H1 (cell line): ENCODE measurements at regions not wholly inside any gene's neighbourhood (a gene's known extent, or its start where the extent isn't known, plus 50 kb on each side); places are given as distances from the start of the nearest gene placed in this dataset.

ENCODE experiments used
- CTCF ChIA-PET: fragments of 300-600 bp; sonication (Branson Sonifier 250); formaldehyde crosslinking; loops from one replicate; lab custom pipeline; 2021; ENCODE audit not compliant: partially characterized antibody; lab: Charles Lee
- POLR2A ChIA-PET: fragments of 300-600 bp; sonication (Branson Sonifier 250); formaldehyde crosslinking; loops from one replicate; lab custom pipeline; 2021; ENCODE audit warnings: inconsistent platforms; ENCODE audit not compliant: partially characterized antibody; lab: Charles Lee
- DNase-seq, 2 experiments: peaks; one replicate each; pipeline versions ENCODE4 v3.0.0 to v3.0.0-alpha.2; 2010 to 2022; ENCODE audit warnings: low spot score in 2 of 2, low read depth in 1 of 2, mixed read lengths in 1 of 2
- FAIRE-seq: peaks from 2 replicates; lab custom pipeline; 2011; peaks lifted over from hg19 to GRCh38; lab: Jason Lieb, UNC
- H2AFZ ChIP-seq: 2 replicates; pipeline ENCODE4 v1.8.1; 2012; ENCODE audit warnings: low read length, inconsistent platforms
- H2AK5ac ChIP-seq: 2 replicates; pipeline ENCODE4 v1.6.1; 2013; ENCODE audit warnings: low read depth, low read length
- H2BK120ac ChIP-seq: replicated peaks from 2 replicates; pipeline ENCODE3; 2013; ENCODE audit warnings: low read depth, low read length, inconsistent platforms
- H2BK12ac ChIP-seq: 2 replicates; pipeline ENCODE4 v1.6.1; 2013; ENCODE audit warnings: low read depth, low read length
- H2BK15ac ChIP-seq: 2 replicates; pipeline ENCODE4 v1.6.1; 2013; ENCODE audit warnings: low read length
- H2BK20ac ChIP-seq: 2 replicates; pipeline ENCODE4 v1.6.1; 2013; ENCODE audit warnings: low read length
- H2BK5ac ChIP-seq: 2 replicates; pipeline ENCODE4 v1.6.1; 2013; ENCODE audit warnings: low read depth, low read length
- H3K14ac ChIP-seq: 2 replicates; pipeline ENCODE4 v1.6.1; 2013; ENCODE audit warnings: inconsistent platforms; ENCODE audit not compliant: insufficient read length
- H3K18ac ChIP-seq: 2 replicates; pipeline ENCODE4 v1.6.1; 2013; ENCODE audit warnings: low read length; ENCODE audit errors: extremely low read depth
- H3K23ac ChIP-seq: 2 replicates; pipeline ENCODE4 v1.6.1; 2013; ENCODE audit warnings: inconsistent platforms; ENCODE audit not compliant: insufficient read length
- H3K23me2 ChIP-seq: 2 replicates; pipeline ENCODE4 v1.6.1; 2013; ENCODE audit warnings: low read depth, low read length
- H3K27ac ChIP-seq: 2 replicates; pipeline ENCODE4 v1.6.1; 2011; ENCODE audit warnings: low read depth, low read length, inconsistent platforms
- H3K27me3 ChIP-seq, 4 experiments: replicated peaks in 1 of 4; 1 replicate in 1 of 4; 2 replicates in 3 of 4; pipeline versions ENCODE4 v1.6.1 to v1.8.1; 2011 to 2013; ENCODE audit warnings: low read length in 3 of 4, mild to moderate bottlenecking in 3 of 4, inconsistent platforms in 2 of 4, mixed read lengths in 2 of 4, moderate library complexity in 1 of 4; ENCODE audit not compliant: control insufficient read depth in 3 of 4, insufficient read depth in 3 of 4; ENCODE audit errors: extremely low read depth in 1 of 4
- H3K36me3 ChIP-seq, 4 experiments: 2 replicates each; pipeline versions ENCODE4 v1.6.1 to v1.8.1; 2011 to 2013; ENCODE audit warnings: mild to moderate bottlenecking in 4 of 4, low read length in 3 of 4, moderate library complexity in 2 of 4, control low read depth in 1 of 4, inconsistent platforms in 1 of 4; ENCODE audit not compliant: insufficient read depth in 4 of 4, control insufficient read depth in 2 of 4
- H3K4ac ChIP-seq: replicated peaks from 2 replicates; pipeline ENCODE3; 2013; ENCODE audit warnings: low read length, low read depth, mixed read lengths, inconsistent platforms; ENCODE audit not compliant: insufficient read length
- H3K4me1 ChIP-seq, 4 experiments: replicated peaks in 1 of 4; 1 replicate in 1 of 4; 2 replicates in 3 of 4; pipeline versions ENCODE4 v1.6.1 to v1.8.1; 2011 to 2013; ENCODE audit warnings: low read length in 3 of 4, inconsistent platforms in 2 of 4, mixed read lengths in 1 of 4; ENCODE audit not compliant: insufficient read depth in 4 of 4, control insufficient read depth in 3 of 4
- H3K4me2 ChIP-seq, 2 experiments: 2 replicates each; pipeline versions ENCODE4 v1.6.1 to v1.8.1; 2011 to 2013; ENCODE audit warnings: low read depth in 2 of 2, low read length in 2 of 2, control low read depth in 1 of 2, inconsistent platforms in 1 of 2, mild to moderate bottlenecking in 1 of 2; ENCODE audit not compliant: insufficient read depth in 1 of 2
- H3K4me3 ChIP-seq, 4 experiments: fragments of 200-600, 300-600 bp in 1 of 4; sonication (generic), shearing (Covaris generic), sonication (Bioruptor Twin) in 1 of 4; 2 replicates each; pipeline versions ENCODE4 v1.5.1 to v1.8.1; 2011 to 2016; ENCODE audit warnings: low read length in 4 of 4, low read depth in 3 of 4, control low read depth in 2 of 4, inconsistent platforms in 2 of 4, mild to moderate bottlenecking in 2 of 4, mixed read lengths in 1 of 4, moderate library complexity in 1 of 4; ENCODE audit not compliant: insufficient read depth in 2 of 4; ENCODE audit errors: extremely low read depth in 1 of 4
- H3K56ac ChIP-seq: replicated peaks from 2 replicates; pipeline ENCODE3; 2013; ENCODE audit warnings: low read depth, mild to moderate bottlenecking, mixed read lengths, low read length, inconsistent platforms; ENCODE audit not compliant: insufficient read length
- H3K79me1 ChIP-seq: 2 replicates; pipeline ENCODE4 v1.6.1; 2013; ENCODE audit warnings: low read depth, low read length, control low read depth
- H3K79me2 ChIP-seq, 2 experiments: 2 replicates each; pipeline versions ENCODE4 v1.6.1 to v1.8.1; 2012 to 2013; ENCODE audit warnings: low read length in 2 of 2, mild to moderate bottlenecking in 2 of 2, inconsistent platforms in 1 of 2; ENCODE audit not compliant: insufficient read depth in 2 of 2, control insufficient read depth in 1 of 2
- H3K9ac ChIP-seq, 4 experiments: replicated peaks in 1 of 4; 1 replicate in 1 of 4; 2 replicates in 3 of 4; pipeline versions ENCODE4 v1.6.1 to v1.8.1; 2011 to 2013; ENCODE audit warnings: low read depth in 3 of 4, low read length in 3 of 4, control low read depth in 2 of 4, mild to moderate bottlenecking in 2 of 4, moderate library complexity in 2 of 4, inconsistent platforms in 1 of 4; ENCODE audit errors: extremely low read depth in 1 of 4
- H3K9me3 ChIP-seq, 2 experiments: 2 replicates each; pipeline versions ENCODE4 v1.6.1 to v1.8.1; 2012 to 2013; ENCODE audit warnings: mild to moderate bottlenecking in 2 of 2, moderate library complexity in 2 of 2, control low read depth in 1 of 2, inconsistent platforms in 1 of 2, low read depth in 1 of 2, low read length in 1 of 2, mixed read lengths in 1 of 2; ENCODE audit not compliant: insufficient read depth in 2 of 2
- H4K20me1 ChIP-seq, 2 experiments: replicated peaks in 1 of 2; 2 replicates each; pipeline versions ENCODE3 to v1.8.1; 2011 to 2013; ENCODE audit warnings: inconsistent platforms in 2 of 2, low read length in 2 of 2, mild to moderate bottlenecking in 1 of 2; ENCODE audit not compliant: insufficient read depth in 2 of 2, control insufficient read depth in 1 of 2
- H4K5ac ChIP-seq: 2 replicates; pipeline ENCODE4 v1.6.1; 2013; ENCODE audit warnings: low read length, low read depth, mixed read lengths, inconsistent platforms; ENCODE audit not compliant: insufficient read length
- H4K8ac ChIP-seq: 2 replicates; pipeline ENCODE4 v1.8.0; 2013; ENCODE audit warnings: mild to moderate bottlenecking, moderate library complexity, low read length, inconsistent platforms; ENCODE audit not compliant: insufficient read depth; ENCODE audit errors: extremely low read depth
- H4K91ac ChIP-seq: replicated peaks from 2 replicates; pipeline ENCODE3; 2013; ENCODE audit warnings: low read length, mixed read lengths, inconsistent platforms; ENCODE audit not compliant: insufficient read length
- BACH1 ChIP-seq: IDR thresholded peaks from 2 replicates; pipeline ENCODE4 v1.6.1; 2012; ENCODE audit warnings: low read length, improper control_type of control experiment
- CHD2 ChIP-seq: IDR thresholded peaks from 2 replicates; pipeline ENCODE4 v1.6.1; 2012; ENCODE audit warnings: low read length, improper control_type of control experiment
- CREB1 ChIP-seq: IDR thresholded peaks from 2 replicates; pipeline ENCODE4 v1.6.1; 2012; ENCODE audit warnings: inconsistent platforms
- EP300 ChIP-seq, 2 experiments: IDR thresholded peaks; 1 replicate in 1 of 2; 2 replicates in 1 of 2; pipeline ENCODE4 v1.6.1; 2011 to 2012; ENCODE audit warnings: low read depth in 2 of 2, low read length in 2 of 2, mild to moderate bottlenecking in 2 of 2, borderline replicate concordance in 1 of 2, inconsistent platforms in 1 of 2, moderate library complexity in 1 of 2
- GTF2F1 ChIP-seq: IDR thresholded peaks from 2 replicates; pipeline ENCODE4 v1.6.1; 2012; ENCODE audit warnings: low read depth, low read length, improper control_type of control experiment, borderline replicate concordance
- KDM5A ChIP-seq: fragments of 200-600 bp; IDR thresholded peaks from 2 replicates; pipeline ENCODE4 v1.7.1; 2012; ENCODE audit warnings: mild to moderate bottlenecking, low read length, inconsistent platforms, mixed read lengths
- MAFK ChIP-seq: IDR thresholded peaks from 2 replicates; pipeline ENCODE4 v1.6.1; 2012; ENCODE audit warnings: low read depth, mild to moderate bottlenecking, improper control_type of control experiment, low read length
- MAX ChIP-seq: IDR thresholded peaks from 2 replicates; pipeline ENCODE4 v1.6.1; 2012; ENCODE audit warnings: inconsistent platforms
- POLR2A ChIP-seq, 2 experiments: IDR thresholded peaks; 1 replicate in 1 of 2; 2 replicates in 1 of 2; pipeline ENCODE4 v1.6.1; 2011; ENCODE audit warnings: low read depth in 2 of 2, low read length in 2 of 2, mild to moderate bottlenecking in 2 of 2; ENCODE audit errors: control extremely low read depth in 1 of 2
- RNF2 ChIP-seq: fragments of 200-900, 300-1000 bp; sonication (generic); IDR thresholded peaks from 2 replicates; pipeline ENCODE4 v1.7.1; 2016; ENCODE audit warnings: borderline replicate concordance, low read depth, mild to moderate bottlenecking, antibody characterized with exemption, low read length; ENCODE audit not compliant: poor library complexity, severe bottlenecking; ENCODE audit errors: missing control alignments
- SIN3A ChIP-seq, 2 experiments: IDR thresholded peaks in 1 of 2; conservative IDR thresholded peaks in 1 of 2; 2 replicates each; pipeline ENCODE4 v1.6.1; 2011 to 2012; ENCODE audit warnings: low read length in 2 of 2, improper control_type of control experiment in 1 of 2, low read depth in 1 of 2, mild to moderate bottlenecking in 1 of 2
- SP1 ChIP-seq: IDR thresholded peaks from 2 replicates; pipeline ENCODE4 v1.6.1; 2011; ENCODE audit warnings: low read depth, low read length
- SP4 ChIP-seq: IDR thresholded peaks from 2 replicates; pipeline ENCODE4 v1.6.1; 2012; ENCODE audit warnings: low read length, inconsistent platforms
- TCF12 ChIP-seq: IDR thresholded peaks from 2 replicates; pipeline ENCODE4 v1.6.1; 2011; ENCODE audit warnings: low read depth, mild to moderate bottlenecking, low read length
- USF2 ChIP-seq: IDR thresholded peaks from 2 replicates; pipeline ENCODE4 v1.6.1; 2011; ENCODE audit warnings: low read length, improper control_type of control experiment
- WGBS, 2 experiments: shearing (Covaris generic) in 1 of 2; methylation state at CpG; one replicate each; pipeline versions ENCODE4 v1.1.6 to v1.1.7; 2013 to 2015; ENCODE audit warnings: low lambda C conversion rate in 2 of 2, mixed read lengths in 2 of 2, inconsistent platforms in 1 of 2, low coverage in 1 of 2, missing lambda C conversion rate in 1 of 2; ENCODE audit not compliant: insufficient replicate concordance in 2 of 2, insufficient coverage in 1 of 2, insufficient read length in 1 of 2; ENCODE audit errors: extremely low coverage in 1 of 2, missing lambda C conversion rate in 1 of 2; 5-methylcytosine and 5-hydroxymethylcytosine counted together

GRCh38 chr4:133800966-133801365, 400.6 kb downstream of the PABPC4L start:
- Histone ChIP-seq H2BK20ac (no peak overlapping the region), H4K20me1 (no peaks in the 10 kb centered on the region), H2BK120ac (no peak overlapping the region), H3K79me1 (no peaks in the 10 kb centered on the region), H3K36me3 (no peaks in the 10 kb centered on the region), H2BK15ac (no peak overlapping the region), H3K4me3 (no peak overlapping the region), H3K23ac (no peak overlapping the region), H3K18ac (no peak overlapping the region), H3K14ac (no peak overlapping the region), H3K23me2 (no peaks in the 10 kb centered on the region), H3K79me2 (no peaks in the 10 kb centered on the region), H2BK5ac (no peak overlapping the region), H4K8ac (no peak overlapping the region), H3K56ac (no peak overlapping the region), H3K9me3 (no peaks in the 10 kb centered on the region), H3K4ac (no peak overlapping the region), H4K91ac (no peak overlapping the region), H2BK12ac (no peak overlapping the region), H2AK5ac (no peak overlapping the region), H3K4me1 (peaks cover 0 to 3% (median 0%) of the 10 kb centered on the region in 4 experiments; a peak in 1 of 7 replicates), H3K9ac (no peak overlapping the region), H3K4me2 (no peak overlapping the region), H4K5ac (no peak overlapping the region), H2AFZ (no peak overlapping the region), H3K27me3 (no peaks in the 10 kb centered on the region), H3K27ac (no peak overlapping the region)
- ChIA-PET POLR2A (no interaction called here), CTCF (no interaction called here)
- FAIRE-seq = no peak
- DNase-seq = no peak
- 93% methylated on average over 4 of the region's 4 CpGs; no CpG with 5 or more reads in 1 of the 2 experiments for WGBS, 2 experiments
- TF ChIP-seq MAX = no peak
- TF ChIP-seq KDM5A = no peak
- no peak for TF ChIP-seq SP1
- TF ChIP-seq SIN3A (conservative IDR thresholded peaks at IDR 0.05 in 1 of 2, IDR thresholded peaks at IDR 0.05 in 1 of 2; ENCODE audit: low read depth in 1 of 2, low read length in 2 of 2) = no peak
- TF ChIP-seq POLR2A (IDR thresholded peaks at IDR 0.05; ENCODE audit: control extremely low read depth in 1 of 2, low read depth in 2 of 2, low read length in 2 of 2) = no peak
- TF ChIP-seq BACH1 = no peak
- no peak for TF ChIP-seq CHD2
- TF ChIP-seq CREB1 = no peak
- no peak for TF ChIP-seq USF2
- no peak for TF ChIP-seq SP4
- TF ChIP-seq GTF2F1 = no peak
- TF ChIP-seq RNF2 = no peak
- no peak for TF ChIP-seq EP300 (IDR thresholded peaks at IDR 0.05; ENCODE audit: borderline replicate concordance in 1 of 2, low read depth in 2 of 2, low read length in 2 of 2)
- TF ChIP-seq MAFK = no peak
- TF ChIP-seq TCF12 = no peak
